Lower leg skin (tissue), 3 donors: ENCODE measurements at regions not wholly inside any gene's neighbourhood (a gene's known extent, or its start where the extent isn't known, plus 50 kb on each side); places are given as distances from the start of the nearest gene placed in this dataset.

Experiments
- CTCF ChIP-seq, 3 donors: fragments of 450-650 bp; IDR thresholded peaks; one replicate each; pipeline ENCODE4 v1.5.1; 2016; ENCODE audit warnings: antibody characterized with exemption in 3 of 3, mild to moderate bottlenecking in 3 of 3, moderate library complexity in 2 of 3
- POLR2A ChIP-seq, 2 donors: fragments of 450-650 bp; IDR thresholded peaks; one replicate each; pipeline ENCODE4 v1.6.1; 2016 to 2017; ENCODE audit warnings: antibody characterized with exemption in 2 of 2, mild to moderate bottlenecking in 1 of 2, moderate library complexity in 1 of 2

- no peak for TF ChIP-seq POLR2A (IDR thresholded peaks at IDR 0.05)
- TF ChIP-seq CTCF (IDR thresholded peaks at IDR 0.05): no peak
Measured at GRCh38 chr4:136637071-136637777, 895.1 kb downstream of the PCDH18 start.
